ENCODE measurements at regions not wholly inside any gene's neighbourhood (a gene's known extent, or its start where the extent isn't known, plus 50 kb on each side); places are given as distances from the start of the nearest gene placed in this dataset.

- intact Hi-C loops (cut with micrococcal nuclease; ENCODE audit: unreplicated experiment) (no loop called here), in situ Hi-C loops (cut with HindIII; ENCODE audit: low pct_unique_long_range_greater_than_20kb, low sequenced_read_pairs) (no loop called here)
- TF ChIP-seq, protein P1, sequence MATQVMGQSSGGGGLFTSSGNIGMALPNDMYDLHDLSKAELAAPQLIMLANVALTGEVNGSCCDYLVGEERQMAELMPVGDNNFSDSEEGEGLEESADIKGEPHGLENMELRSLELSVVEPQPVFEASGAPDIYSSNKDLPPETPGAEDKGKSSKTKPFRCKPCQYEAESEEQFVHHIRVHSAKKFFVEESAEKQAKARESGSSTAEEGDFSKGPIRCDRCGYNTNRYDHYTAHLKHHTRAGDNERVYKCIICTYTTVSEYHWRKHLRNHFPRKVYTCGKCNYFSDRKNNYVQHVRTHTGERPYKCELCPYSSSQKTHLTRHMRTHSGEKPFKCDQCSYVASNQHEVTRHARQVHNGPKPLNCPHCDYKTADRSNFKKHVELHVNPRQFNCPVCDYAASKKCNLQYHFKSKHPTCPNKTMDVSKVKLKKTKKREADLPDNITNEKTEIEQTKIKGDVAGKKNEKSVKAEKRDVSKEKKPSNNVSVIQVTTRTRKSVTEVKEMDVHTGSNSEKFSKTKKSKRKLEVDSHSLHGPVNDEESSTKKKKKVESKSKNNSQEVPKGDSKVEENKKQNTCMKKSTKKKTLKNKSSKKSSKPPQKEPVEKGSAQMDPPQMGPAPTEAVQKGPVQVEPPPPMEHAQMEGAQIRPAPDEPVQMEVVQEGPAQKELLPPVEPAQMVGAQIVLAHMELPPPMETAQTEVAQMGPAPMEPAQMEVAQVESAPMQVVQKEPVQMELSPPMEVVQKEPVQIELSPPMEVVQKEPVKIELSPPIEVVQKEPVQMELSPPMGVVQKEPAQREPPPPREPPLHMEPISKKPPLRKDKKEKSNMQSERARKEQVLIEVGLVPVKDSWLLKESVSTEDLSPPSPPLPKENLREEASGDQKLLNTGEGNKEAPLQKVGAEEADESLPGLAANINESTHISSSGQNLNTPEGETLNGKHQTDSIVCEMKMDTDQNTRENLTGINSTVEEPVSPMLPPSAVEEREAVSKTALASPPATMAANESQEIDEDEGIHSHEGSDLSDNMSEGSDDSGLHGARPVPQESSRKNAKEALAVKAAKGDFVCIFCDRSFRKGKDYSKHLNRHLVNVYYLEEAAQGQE (IDR thresholded peaks at IDR 0.05; ENCODE audit: insufficient read depth in 1 of 2, low read depth in 2 of 2, low read length in 1 of 2), result peak in 1 of 2 experiments; percentile 63; a peak in 2 of 4 replicates
- TF ChIP-seq SIN3A (IDR thresholded peaks at IDR 0.05; ENCODE audit: borderline replicate concordance, insufficient read depth, low read depth, low read length) (no peak), POLR2AphosphoS5 (IDR thresholded peaks at IDR 0.05; ENCODE audit: low read depth, low read length) (no peak), TCF7L2 (IDR thresholded peaks at IDR 0.05; ENCODE audit: low read depth, low read length) (no peak)
- TF ChIP-seq, protein P2, sequence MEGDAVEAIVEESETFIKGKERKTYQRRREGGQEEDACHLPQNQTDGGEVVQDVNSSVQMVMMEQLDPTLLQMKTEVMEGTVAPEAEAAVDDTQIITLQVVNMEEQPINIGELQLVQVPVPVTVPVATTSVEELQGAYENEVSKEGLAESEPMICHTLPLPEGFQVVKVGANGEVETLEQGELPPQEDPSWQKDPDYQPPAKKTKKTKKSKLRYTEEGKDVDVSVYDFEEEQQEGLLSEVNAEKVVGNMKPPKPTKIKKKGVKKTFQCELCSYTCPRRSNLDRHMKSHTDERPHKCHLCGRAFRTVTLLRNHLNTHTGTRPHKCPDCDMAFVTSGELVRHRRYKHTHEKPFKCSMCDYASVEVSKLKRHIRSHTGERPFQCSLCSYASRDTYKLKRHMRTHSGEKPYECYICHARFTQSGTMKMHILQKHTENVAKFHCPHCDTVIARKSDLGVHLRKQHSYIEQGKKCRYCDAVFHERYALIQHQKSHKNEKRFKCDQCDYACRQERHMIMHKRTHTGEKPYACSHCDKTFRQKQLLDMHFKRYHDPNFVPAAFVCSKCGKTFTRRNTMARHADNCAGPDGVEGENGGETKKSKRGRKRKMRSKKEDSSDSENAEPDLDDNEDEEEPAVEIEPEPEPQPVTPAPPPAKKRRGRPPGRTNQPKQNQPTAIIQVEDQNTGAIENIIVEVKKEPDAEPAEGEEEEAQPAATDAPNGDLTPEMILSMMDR (IDR thresholded peaks at IDR 0.05), result no peak
- ChIA-PET POLR2A (no interaction called here), CTCF (no interaction called here)
- no peaks in the 10 kb centered on the region for H3K9me3 ChIP-seq (ENCODE audit: control insufficient read depth, insufficient read depth, low read depth, low read length)
- no peak overlapping the region for H3K4me3 ChIP-seq (ENCODE audit: low read depth in 2 of 2, low read length in 2 of 2)
- no peak overlapping the region for H3K27ac ChIP-seq (ENCODE audit: low read length)
- no TSS peak for BruUV-seq (replicated peaks)
- peaks cover 6% of the 10 kb centered on the region for H3K27me3 ChIP-seq (ENCODE audit: control insufficient read depth, insufficient read depth, low read length)
- H3K36me3 ChIP-seq (ENCODE audit: control insufficient read depth, insufficient read depth, low read length), result no peaks in the 10 kb centered on the region
- DNase-seq (ENCODE audit: low read depth, low spot score) (no peak), ATAC-seq (no peak)
- no peaks in the 10 kb centered on the region for H3K4me1 ChIP-seq (ENCODE audit: control insufficient read depth, insufficient read depth, low read length)
Measured at GRCh38 chr10:130337696-130338635, 201.8 kb downstream of the GLRX3 start.

GRCh38 chr10:130338636-130339024 lies 202.4 kb downstream of the GLRX3 start:
- ATAC-seq (no peak), DNase-seq (ENCODE audit: low read depth, low spot score) (no peak)
- CTCF ChIA-PET, result no interaction called here
- H3K9me3 ChIP-seq (ENCODE audit: control insufficient read depth, insufficient read depth, low read depth, low read length), result no peaks in the 10 kb centered on the region
- intact Hi-C loops (cut with micrococcal nuclease; ENCODE audit: unreplicated experiment), result no loop called here
- TF ChIP-seq, protein P2 (IDR thresholded peaks at IDR 0.05), result no peak
- TF ChIP-seq POLR2AphosphoS5 (IDR thresholded peaks at IDR 0.05; ENCODE audit: low read depth, low read length) (no peak), SIN3A (IDR thresholded peaks at IDR 0.05; ENCODE audit: borderline replicate concordance, insufficient read depth, low read depth, low read length) (no peak), TCF7L2 (IDR thresholded peaks at IDR 0.05; ENCODE audit: low read depth, low read length) (no peak)
- TF ChIP-seq, protein P1 (IDR thresholded peaks at IDR 0.05; ENCODE audit: insufficient read depth in 1 of 2, low read depth in 2 of 2, low read length in 1 of 2), result no peak
- H3K27me3 ChIP-seq (ENCODE audit: control insufficient read depth, insufficient read depth, low read length), result peaks cover 12% of the 10 kb centered on the region
- BruUV-seq (replicated peaks), result no TSS peak
- H3K36me3 ChIP-seq (ENCODE audit: control insufficient read depth, insufficient read depth, low read length), result no peaks in the 10 kb centered on the region
- in situ Hi-C loops (cut with HindIII; ENCODE audit: low pct_unique_long_range_greater_than_20kb, low sequenced_read_pairs), result no loop called here
- no peaks in the 10 kb centered on the region for H3K4me1 ChIP-seq (ENCODE audit: control insufficient read depth, insufficient read depth, low read length)
- no peak overlapping the region for H3K4me3 ChIP-seq (ENCODE audit: low read depth in 2 of 2, low read length in 2 of 2)
- H3K27ac ChIP-seq (ENCODE audit: low read length), result no peak overlapping the region
- POLR2A ChIA-PET, result no interaction called here
